PC-3 (cell line): ENCODE measurements at regions not wholly inside any gene's neighbourhood (a gene's known extent, or its start where the extent isn't known, plus 50 kb on each side); places are given as distances from the start of the nearest gene placed in this dataset.
A peak's percentile ranks its signal among the peaks of the same experiment; 100 is the strongest.

ENCODE experiments used
- ATAC-seq: fragments of 200-7000 bp; cut with Tn5 transposase; 2 replicates; pipeline ENCODE4 v1.9.1; 2020; ENCODE audit warnings: mild to moderate bottlenecking, moderate library complexity
- BruUV-seq: library from RNA; stranded (reverse); fragments of 400-500 nt; replicated peaks from 2 replicates; lab custom pipeline; 2021; lab: Mats Ljungman, UMichigan
- CTCF ChIA-PET: fragments of 300-600 bp; sonication (Branson Sonifier 250); formaldehyde crosslinking; loops from one replicate; lab custom pipeline; 2022; ENCODE audit warnings: antibody characterized with exemption; lab: Charles Lee
- POLR2A ChIA-PET: fragments of 300-600 bp; sonication (Branson Sonifier 250); formaldehyde crosslinking; loops from one replicate; lab custom pipeline; 2022; ENCODE audit warnings: antibody characterized with exemption; ENCODE audit not compliant: unreplicated experiment; lab: Charles Lee
- DNase-seq: peaks from one replicate; pipeline ENCODE4 v3.0.0-alpha.2; 2015
- H2AFZ ChIP-seq: fragments of 300-600 bp; sonication (generic); 2 replicates; pipeline ENCODE4 v1.6.0; 2016; ENCODE audit warnings: antibody characterized with exemption, low read length
- H3F3A ChIP-seq: fragments of 300-600 bp; sonication (generic); one replicate; pipeline ENCODE4 v1.6.0; 2017; ENCODE audit warnings: antibody characterized with exemption, low read length, control low read depth, mild to moderate bottlenecking; ENCODE audit not compliant: unreplicated experiment
- H3K27ac ChIP-seq: fragments of 300-600 bp; sonication (generic); 2 replicates; pipeline ENCODE4 v1.5.1; 2016; ENCODE audit warnings: mild to moderate bottlenecking, low read length
- H3K27me3 ChIP-seq: fragments of 300-600 bp; sonication (generic); 2 replicates; pipeline ENCODE4 v1.6.1; 2016; ENCODE audit warnings: low read length, mixed read lengths
- H3K36me3 ChIP-seq: fragments of 300-600 bp; sonication (generic); 2 replicates; pipeline ENCODE4 v1.6.1; 2016; ENCODE audit warnings: low read depth, mixed run types, low read length, mixed read lengths
- H3K4me1 ChIP-seq: fragments of 300-600 bp; sonication (generic); 2 replicates; pipeline ENCODE4 v1.5.1; 2016; ENCODE audit warnings: low read length; ENCODE audit not compliant: insufficient read depth
- H3K4me2 ChIP-seq: fragments of 300-600 bp; sonication (generic); 2 replicates; pipeline ENCODE4 v1.6.0; 2016; ENCODE audit warnings: low read length
- H3K4me3 ChIP-seq: fragments of 300-600 bp; sonication (generic); 2 replicates; pipeline ENCODE4 v1.5.1; 2016; ENCODE audit warnings: mild to moderate bottlenecking, low read length, mixed read lengths
- H3K79me2 ChIP-seq: fragments of 300-600 bp; sonication (generic); 2 replicates; pipeline ENCODE4 v1.6.1; 2017; ENCODE audit warnings: low read length, mixed read lengths
- H3K9ac ChIP-seq: fragments of 300-600 bp; sonication (generic); 2 replicates; pipeline ENCODE4 v1.6.0; 2016; ENCODE audit warnings: mild to moderate bottlenecking, low read length
- H3K9me2 ChIP-seq: fragments of 300-600 bp; sonication (generic); replicated peaks from 2 replicates; pipeline ENCODE4 v1.6.1; 2016; ENCODE audit warnings: mixed run types, low read length, mixed read lengths
- H3K9me3 ChIP-seq: fragments of 300-600 bp; sonication (generic); 2 replicates; pipeline ENCODE4 v1.6.1; 2016; ENCODE audit warnings: low read length, mixed read lengths
- H4K20me1 ChIP-seq: fragments of 300-600 bp; sonication (generic); 2 replicates; pipeline ENCODE4 v1.6.1; 2016; ENCODE audit warnings: low read length, mixed read lengths
- EZH2 ChIP-seq: fragments of 300-600 bp; sonication (generic); IDR thresholded peaks from one replicate; pipeline ENCODE4 v1.6.1; 2017; ENCODE audit warnings: antibody characterized with exemption, mild to moderate bottlenecking, low read length; ENCODE audit not compliant: unreplicated experiment
- EZH2phosphoT487 ChIP-seq: fragments of 300-600 bp; sonication (generic); IDR thresholded peaks from 2 replicates; pipeline ENCODE4 v1.6.1; 2018; ENCODE audit warnings: mild to moderate bottlenecking, antibody characterized with exemption, low read length, borderline replicate concordance
- intact Hi-C: fragments of 100-400 bp; cut with micrococcal nuclease; formaldehyde crosslinking; loops from 2 replicates; pipeline ENCODE4 v1.9.0; 2023
- TF ChIP-seq, protein P1 (sequence below): fragments of 300-600 bp; sonication (generic); conservative IDR thresholded peaks from 2 replicates; pipeline ENCODE4 v1.5.1; 2017; ENCODE audit warnings: antibody characterized with exemption, low read depth, mild to moderate bottlenecking, low read length

DNA sequence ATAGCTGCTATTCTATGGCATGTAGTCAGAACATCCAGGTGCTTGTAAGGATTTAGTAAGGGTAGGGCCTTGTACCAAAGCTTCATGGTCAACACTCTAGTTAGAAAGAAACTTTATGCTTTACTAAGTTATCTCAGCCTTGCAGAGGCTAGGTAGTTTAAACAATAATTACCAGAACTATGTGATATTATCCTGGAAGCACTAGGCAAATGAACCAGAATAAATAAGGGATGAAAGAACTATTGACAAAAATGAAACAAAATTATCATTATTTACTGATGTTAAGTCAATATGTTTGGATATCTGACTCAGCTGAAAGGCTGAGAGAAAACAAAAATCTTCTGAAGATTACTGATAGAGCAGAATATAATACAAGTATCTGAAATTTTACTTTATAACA is 1089.1 kb upstream of the RAG2 start:
- DNase-seq, result no peak
- no peaks in the 10 kb centered on the region for H3K27me3 ChIP-seq
- no peaks in the 10 kb centered on the region for H3K9me2 ChIP-seq
- no peak for TF ChIP-seq EZH2phosphoT487
- TF ChIP-seq, protein P1, sequence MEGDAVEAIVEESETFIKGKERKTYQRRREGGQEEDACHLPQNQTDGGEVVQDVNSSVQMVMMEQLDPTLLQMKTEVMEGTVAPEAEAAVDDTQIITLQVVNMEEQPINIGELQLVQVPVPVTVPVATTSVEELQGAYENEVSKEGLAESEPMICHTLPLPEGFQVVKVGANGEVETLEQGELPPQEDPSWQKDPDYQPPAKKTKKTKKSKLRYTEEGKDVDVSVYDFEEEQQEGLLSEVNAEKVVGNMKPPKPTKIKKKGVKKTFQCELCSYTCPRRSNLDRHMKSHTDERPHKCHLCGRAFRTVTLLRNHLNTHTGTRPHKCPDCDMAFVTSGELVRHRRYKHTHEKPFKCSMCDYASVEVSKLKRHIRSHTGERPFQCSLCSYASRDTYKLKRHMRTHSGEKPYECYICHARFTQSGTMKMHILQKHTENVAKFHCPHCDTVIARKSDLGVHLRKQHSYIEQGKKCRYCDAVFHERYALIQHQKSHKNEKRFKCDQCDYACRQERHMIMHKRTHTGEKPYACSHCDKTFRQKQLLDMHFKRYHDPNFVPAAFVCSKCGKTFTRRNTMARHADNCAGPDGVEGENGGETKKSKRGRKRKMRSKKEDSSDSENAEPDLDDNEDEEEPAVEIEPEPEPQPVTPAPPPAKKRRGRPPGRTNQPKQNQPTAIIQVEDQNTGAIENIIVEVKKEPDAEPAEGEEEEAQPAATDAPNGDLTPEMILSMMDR, result no peak
- TF ChIP-seq EZH2, result no peak
- no peaks in the 10 kb centered on the region for H3F3A ChIP-seq
- no peak overlapping the region for H3K27ac ChIP-seq
- no peaks in the 10 kb centered on the region for H3K9me3 ChIP-seq
- H4K20me1 ChIP-seq, result no peaks in the 10 kb centered on the region
- no peak for ATAC-seq
- H3K79me2 ChIP-seq, result no peaks in the 10 kb centered on the region
- no peaks in the 10 kb centered on the region for H3K36me3 ChIP-seq
- no peak overlapping the region for H2AFZ ChIP-seq
- no peak overlapping the region for H3K9ac ChIP-seq
- no peak overlapping the region for H3K4me3 ChIP-seq
- no TSS peak for BruUV-seq
- ChIA-PET CTCF (no interaction called here), POLR2A (no interaction called here)
- H3K4me2 ChIP-seq, result no peak overlapping the region
- intact Hi-C loops, result no loop called here
- no peaks in the 10 kb centered on the region for H3K4me1 ChIP-seq

DNA sequence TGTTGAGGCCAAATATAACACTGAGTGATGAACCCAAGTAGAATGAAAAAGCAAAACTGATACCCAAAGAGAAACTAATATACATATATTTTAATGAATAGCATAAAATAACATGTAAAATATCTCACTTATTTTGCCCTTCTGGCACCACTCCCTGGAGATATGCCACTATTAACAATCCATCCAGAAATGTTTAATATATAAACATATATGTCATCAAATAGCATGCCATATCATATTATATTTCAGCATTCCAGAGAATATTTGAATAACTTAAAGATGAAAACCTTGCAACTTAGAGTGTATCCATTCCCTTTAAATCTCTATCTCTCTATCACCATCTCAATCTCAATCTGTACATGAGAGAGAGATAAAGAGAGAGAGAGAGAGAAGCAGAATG is 1073.3 kb upstream of the RAG2 start:
- ATAC-seq (no peak), DNase-seq (no peak)

DNA sequence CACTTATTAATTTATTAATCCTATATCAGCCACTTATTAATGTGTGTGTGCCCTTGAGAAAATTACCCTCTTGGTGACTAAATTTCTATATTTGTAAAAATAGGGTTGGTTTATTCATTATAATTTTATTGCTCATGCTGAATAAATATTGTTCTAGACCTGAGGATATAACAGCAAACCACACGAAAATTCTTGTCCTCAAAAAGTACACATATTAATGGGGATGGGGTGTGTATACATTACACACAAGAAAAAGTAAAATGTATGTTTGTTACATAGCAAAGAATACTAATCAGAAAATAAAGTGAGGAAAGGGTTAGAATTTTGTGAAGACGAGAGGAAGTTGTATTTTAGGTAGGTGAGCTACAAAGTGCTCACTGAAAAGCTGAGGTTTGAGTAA is 1068.9 kb upstream of the RAG2 start:
- no TSS peak for BruUV-seq
- Histone ChIP-seq H3K27ac (peak overlapping the region; percentile 59), H3K36me3 (no peaks in the 10 kb centered on the region), H3K27me3 (no peaks in the 10 kb centered on the region), H3K9ac (no peak overlapping the region), H3K9me3 (no peaks in the 10 kb centered on the region), H3K4me1 (peaks cover 14% of the 10 kb centered on the region), H3K9me2 (no peaks in the 10 kb centered on the region), H3K4me3 (no peak overlapping the region), H3K79me2 (no peaks in the 10 kb centered on the region), H3F3A (no peaks in the 10 kb centered on the region), H2AFZ (no peak overlapping the region), H4K20me1 (no peaks in the 10 kb centered on the region), H3K4me2 (peak overlapping the region; percentile 38; the same call in 1 of the 2 replicates)
- TF ChIP-seq, protein P1, result no peak
- TF ChIP-seq EZH2phosphoT487 (no peak), EZH2 (no peak)
- CTCF ChIA-PET, result no interaction called here
- peak; percentile 92 for ATAC-seq
- POLR2A ChIA-PET, result no interaction called here
- peak; percentile 59 for DNase-seq
- intact Hi-C loops, result loop anchor here (1.0 to 5.0 kb wide), 2 partner anchors 239 to 260 kb away; no protein-coding TSS in a partner anchor

More for the DNA sequence above, 1073.3 kb upstream of the RAG2 start:
- no TSS peak for BruUV-seq
- Histone ChIP-seq H3K27ac (no peak overlapping the region), H2AFZ (no peak overlapping the region), H3K4me1 (peaks cover 13% of the 10 kb centered on the region), H3K4me3 (no peak overlapping the region), H3K9me3 (no peaks in the 10 kb centered on the region), H3F3A (no peaks in the 10 kb centered on the region), H3K9me2 (no peaks in the 10 kb centered on the region), H3K4me2 (no peak overlapping the region), H3K9ac (no peak overlapping the region), H4K20me1 (no peaks in the 10 kb centered on the region), H3K79me2 (no peaks in the 10 kb centered on the region), H3K36me3 (no peaks in the 10 kb centered on the region), H3K27me3 (no peaks in the 10 kb centered on the region)
- ChIA-PET POLR2A (no interaction called here), CTCF (no interaction called here)
- intact Hi-C loops, result no loop called here
- TF ChIP-seq EZH2 (no peak), EZH2phosphoT487 (no peak)
- TF ChIP-seq, protein P1, result no peak
